ENCODE measurements at regions not wholly inside any gene's neighbourhood (a gene's known extent, or its start where the extent isn't known, plus 50 kb on each side); places are given as distances from the start of the nearest gene placed in this dataset.
A peak's percentile ranks its signal among the peaks of the same experiment; 100 is the strongest.

- no peak for DNase-seq
- Histone ChIP-seq H4K5ac (ENCODE audit: insufficient read length, low read depth, low read length) (no peak overlapping the region), H2BK15ac (ENCODE audit: low read depth, low read length) (no peak overlapping the region), H3K79me1 (ENCODE audit: insufficient read depth, low read depth, low read length, poor library complexity, severe bottlenecking) (no peaks in the 10 kb centered on the region), H2AFZ (ENCODE audit: low read length) (no peak overlapping the region), H4K91ac (ENCODE audit: insufficient read length, low read depth, low read length) (no peak overlapping the region), H2BK120ac (ENCODE audit: low read depth, low read length, poor library complexity, severe bottlenecking) (no peak overlapping the region), H3K79me2 (ENCODE audit: insufficient read depth, low read length) (no peaks in the 10 kb centered on the region), H2BK12ac (ENCODE audit: insufficient read length, low read depth, low read length) (no peak overlapping the region), H3K23me2 (ENCODE audit: insufficient read length, low read depth, low read length, poor library complexity, severe bottlenecking) (no peaks in the 10 kb centered on the region), H2AK5ac (ENCODE audit: insufficient read length, low read length) (no peak overlapping the region), H2BK5ac (ENCODE audit: insufficient read length, low read length) (no peak overlapping the region), H4K8ac (replicated peaks; ENCODE audit: insufficient read length, low read depth, low read length) (no peak overlapping the region), H3K4ac (ENCODE audit: low read depth, low read length) (no peak overlapping the region), H3T11ph (ENCODE audit: low read length) (no peak overlapping the region), H2BK20ac (ENCODE audit: low read depth, low read length, poor library complexity, severe bottlenecking) (no peak overlapping the region), H3K27me3 (ENCODE audit: insufficient read depth, low read length) (no peaks in the 10 kb centered on the region), H3K9ac (ENCODE audit: extremely low read depth, insufficient read length, low read length) (no peak overlapping the region), H3K4me2 (ENCODE audit: insufficient read depth, insufficient read length, low read length) (no peak overlapping the region), H3K23ac (ENCODE audit: insufficient read length, low read depth, low read length) (no peak overlapping the region), H3K56ac (ENCODE audit: insufficient read length, low read depth, low read length) (no peak overlapping the region), H3K27ac (ENCODE audit: insufficient read length, low read depth, low read length) (no peak overlapping the region), H3K4me1 (ENCODE audit: insufficient read depth, low read length) (no peaks in the 10 kb centered on the region), H3K14ac (ENCODE audit: insufficient read depth, low read length) (no peak overlapping the region), H3K18ac (ENCODE audit: insufficient read length, low read depth, low read length) (no peak overlapping the region), H3K9me3 (ENCODE audit: control insufficient read depth, low read depth, low read length) (no peaks in the 10 kb centered on the region), H4K20me1 (ENCODE audit: control insufficient read depth, insufficient read depth, insufficient read length) (no peaks in the 10 kb centered on the region)
- Mint-ChIP-seq H3K27me3 (ENCODE audit: low read depth) (peaks cover 50% of the 10 kb centered on the region), H3K4me1 (peaks cover 4 to 6% of the 10 kb centered on the region in 2 experiments; a peak in 3 of 4 replicates), H3K36me3 (ENCODE audit: insufficient read depth in 1 of 3, low read depth in 3 of 3) (peaks cover 0 to 3% (median 0%) of the 10 kb centered on the region in 3 experiments; a peak in 1 of 7 replicates), H3K27ac (no peak overlapping the region; a peak in 1 of 7 replicates), H3K9me3 (peaks cover 10 to 16% of the 10 kb centered on the region in 2 experiments), H3K4me3 (peak overlapping the region in 1 of 2 experiments; percentile 30; a peak in 2 of 5 replicates)
- WGBS (ENCODE audit: extremely low coverage, insufficient read length, low lambda C conversion rate) = no CpG with 5 or more reads among the region's 3 CpGs
- no peak for TF ChIP-seq CTCF (conservative IDR thresholded peaks at IDR 0.05)
Observed at GRCh38 chr3:127339016-127339415, 51.2 kb upstream of the PRR20G start.
